HepG2 (cell line): ENCODE measurements at regions not wholly inside any gene's neighbourhood (a gene's known extent, or its start where the extent isn't known, plus 50 kb on each side); places are given as distances from the start of the nearest gene placed in this dataset.

Experiments
- ATAC-seq: fragments of 200-7000 bp; cut with Tn5 transposase; 3 replicates; pipeline ENCODE4 v1.9.1; 2020; ENCODE audit warnings: mild to moderate bottlenecking, moderate library complexity
- BruUV-seq: library from RNA; stranded (reverse); fragments of 400-500 nt; replicated peaks from 2 replicates; lab custom pipeline; 2021; lab: Mats Ljungman, UMichigan
- CTCF ChIA-PET: fragments of 300-600 bp; formaldehyde crosslinking; extraction: SDS; loops from one replicate; lab custom pipeline; 2021; ENCODE audit warnings: low total read pairs, inconsistent platforms, low intra/inter-chr PET ratio; lab: Yijun Ruan, JAX
- POLR2A ChIA-PET: fragments of 350-600 bp; sonication (Branson Sonifier 250); formaldehyde crosslinking; loops from one replicate; lab custom pipeline; 2020; ENCODE audit warnings: antibody characterized with exemption, inconsistent platforms; lab: Yijun Ruan, JAX
- DNase-seq: peaks from one replicate; pipeline ENCODE4 v3.0.0-alpha.2; 2015; ENCODE audit warnings: low spot score
- FAIRE-seq: peaks from 3 replicates; lab custom pipeline; 2011; peaks lifted over from hg19 to GRCh38; lab: Jason Lieb, UNC
- H2AFZ ChIP-seq: one replicate; pipeline ENCODE4 v1.6.1; 2011; ENCODE audit warnings: low read length, inconsistent platforms
- H3K27ac ChIP-seq: fragments of 300-600 bp; 3 replicates; pipeline ENCODE4 v1.8.0; 2011; ENCODE audit warnings: mixed run types, mild to moderate bottlenecking, mixed read lengths, low read length, inconsistent platforms; ENCODE audit not compliant: insufficient read depth; ENCODE audit errors: extremely low read length
- H3K27me3 ChIP-seq, 2 experiments: fragments of 200-600 bp in 1 of 2; 2 replicates in 1 of 2; 3 replicates in 1 of 2; pipeline versions ENCODE4 v1.6.0 to v1.8.0; 2011; ENCODE audit warnings: low read length in 2 of 2, mild to moderate bottlenecking in 2 of 2, moderate library complexity in 2 of 2, inconsistent platforms in 1 of 2; ENCODE audit not compliant: insufficient read depth in 2 of 2, control insufficient read depth in 1 of 2
- H3K36me3 ChIP-seq, 2 experiments: fragments of 200-600 bp in 1 of 2; replicated peaks in 1 of 2; 2 replicates in 1 of 2; 3 replicates in 1 of 2; pipeline versions ENCODE4 v1.5.1 to v1.8.0; 2011; ENCODE audit warnings: low read length in 2 of 2, inconsistent platforms in 1 of 2; ENCODE audit not compliant: insufficient read depth in 2 of 2, control insufficient read depth in 1 of 2
- H3K4me1 ChIP-seq: 2 replicates; pipeline ENCODE4 v1.5.1; 2012; ENCODE audit warnings: low read length, inconsistent platforms; ENCODE audit not compliant: insufficient read depth
- H3K4me2 ChIP-seq: 2 replicates; pipeline ENCODE4 v1.6.0; 2011; ENCODE audit warnings: low read depth, low read length, inconsistent platforms
- H3K4me3 ChIP-seq, 3 experiments: fragments of 200-600 bp in 1 of 3; sonication (generic), shearing (Covaris generic) in 1 of 3; replicated peaks in 1 of 3; 2 replicates each; pipeline ENCODE4 v1.5.1; 2011 to 2016; ENCODE audit warnings: low read length in 3 of 3, inconsistent platforms in 2 of 3, low read depth in 2 of 3, mild to moderate bottlenecking in 2 of 3, control low read depth in 1 of 3, mixed read lengths in 1 of 3; ENCODE audit not compliant: insufficient read depth in 1 of 3
- H3K79me2 ChIP-seq: one replicate; pipeline ENCODE4 v1.6.1; 2011; ENCODE audit warnings: low read length, inconsistent platforms; ENCODE audit not compliant: insufficient read depth
- H3K9ac ChIP-seq: 2 replicates; pipeline ENCODE4 v1.6.0; 2011; ENCODE audit warnings: mild to moderate bottlenecking, low read depth, low read length, inconsistent platforms; ENCODE audit not compliant: insufficient read depth
- H3K9me3 ChIP-seq: 2 replicates; pipeline ENCODE4 v1.5.1; 2012; ENCODE audit warnings: mild to moderate bottlenecking, low read length
- H4K20me1 ChIP-seq: 2 replicates; pipeline ENCODE4 v1.6.0; 2011; ENCODE audit warnings: inconsistent platforms, mild to moderate bottlenecking, low read length, moderate library complexity; ENCODE audit not compliant: insufficient read depth
- FOXM1 ChIP-seq: sonication (generic); formaldehyde crosslinking; IDR thresholded peaks from 2 replicates; pipeline ENCODE4 v1.5.0; 2020; ENCODE audit warnings: missing genetic modification reagents
- GATA4 ChIP-seq: sonication (generic); IDR thresholded peaks from 2 replicates; pipeline ENCODE4 v1.6.1; 2016; ENCODE audit warnings: antibody characterized with exemption, low read depth, borderline replicate concordance
- NR3C1 ChIP-seq: sonication (generic); formaldehyde crosslinking; IDR thresholded peaks from 2 replicates; pipeline ENCODE4 v1.4.0; 2020; ENCODE audit warnings: missing genetic modification reagents
- SALL1 ChIP-seq: sonication (generic); formaldehyde crosslinking; IDR thresholded peaks from 2 replicates; pipeline ENCODE4 v1.8.0; 2022; ENCODE audit warnings: mild to moderate bottlenecking, missing genetic modification reagents
- SOX5 ChIP-seq: IDR thresholded peaks from 2 replicates; pipeline ENCODE4 v1.6.1; 2016; ENCODE audit warnings: borderline replicate concordance
- SYNCRIP ChIP-seq: fragments of 200-400 bp; formaldehyde crosslinking; IDR thresholded peaks from 2 replicates; pipeline ENCODE4 v1.6.1; 2018; ENCODE audit warnings: mild to moderate bottlenecking, low read depth, low read length; ENCODE audit not compliant: insufficient read depth
- ZBTB1 ChIP-seq: sonication (generic); formaldehyde crosslinking; IDR thresholded peaks from 2 replicates; pipeline ENCODE4 v1.4.0; 2020; ENCODE audit warnings: missing genetic modification reagents, borderline replicate concordance
- ZKSCAN1 ChIP-seq: fragments of 150-350 bp; IDR thresholded peaks from 2 replicates; pipeline ENCODE4 v1.6.1; 2014; ENCODE audit warnings: low read length
- ZNF280D ChIP-seq: sonication (generic); formaldehyde crosslinking; IDR thresholded peaks from 2 replicates; pipeline ENCODE4 v1.5.1; 2020; ENCODE audit warnings: mild to moderate bottlenecking, missing genetic modification reagents
- ZNF292 ChIP-seq: sonication (generic); formaldehyde crosslinking; IDR thresholded peaks from 2 replicates; pipeline ENCODE4 v1.8.1; 2022; ENCODE audit warnings: mild to moderate bottlenecking, low read depth, missing genetic modification reagents, borderline replicate concordance
- ZNF572 ChIP-seq: sonication (generic); formaldehyde crosslinking; IDR thresholded peaks from 2 replicates; pipeline ENCODE4 v1.5.1; 2020; ENCODE audit warnings: mild to moderate bottlenecking, missing genetic modification reagents
- ZNF644 ChIP-seq: IDR thresholded peaks from 2 replicates; pipeline ENCODE4 v1.6.1; 2016; ENCODE audit warnings: low read depth
- ZNF678 ChIP-seq: sonication (generic); formaldehyde crosslinking; IDR thresholded peaks from 2 replicates; pipeline ENCODE4 v1.4.0; 2020; ENCODE audit warnings: mild to moderate bottlenecking, missing genetic modification reagents
- ZSCAN20 ChIP-seq: sonication (generic); formaldehyde crosslinking; IDR thresholded peaks from 2 replicates; pipeline ENCODE4 v1.4.0; 2020; ENCODE audit warnings: missing genetic modification reagents, mild to moderate bottlenecking, borderline replicate concordance
- WGBS: methylation state at CpG from one replicate; pipeline ENCODE4 v1.1.6; 2017; ENCODE audit warnings: low lambda C conversion rate; 5-methylcytosine and 5-hydroxymethylcytosine counted together
- in situ Hi-C: cut with HindIII; loops from 2 replicates; pipeline ENCODE4 v1.10.0; 2017; ENCODE audit warnings: low pct_unique_long_range_greater_than_20kb; ENCODE audit not compliant: extremely low pct_ligation_motif_present
- intact Hi-C: fragments of 100-400 bp; cut with micrococcal nuclease; formaldehyde crosslinking; loops from one replicate; pipeline ENCODE4 v1.10.0; 2022; ENCODE audit not compliant: unreplicated experiment

- Histone ChIP-seq H3K4me2 (no peak overlapping the region), H3K9me3 (no peaks in the 10 kb centered on the region), H2AFZ (no peak overlapping the region), H3K4me3 (no peak overlapping the region), H3K27me3 (peaks cover 0 to 32% of the 10 kb centered on the region in 2 experiments; a peak in 2 of 5 replicates), H3K4me1 (no peaks in the 10 kb centered on the region), H3K9ac (no peak overlapping the region), H3K79me2 (no peaks in the 10 kb centered on the region), H4K20me1 (no peaks in the 10 kb centered on the region), H3K27ac (no peak overlapping the region), H3K36me3 (no peaks in the 10 kb centered on the region)
- CTCF ChIA-PET = no interaction called here
- intact Hi-C loops = no loop called here
- in situ Hi-C loops = no loop called here
- WGBS = 23% methylated on average over 2 of the region's 2 CpGs
- DNase-seq (no peak), FAIRE-seq (no peak), ATAC-seq (no peak)
- no TSS peak for BruUV-seq
- POLR2A ChIA-PET = no interaction called here
- no peak for TF ChIP-seq ZNF280D (CRISPR knock-in tag)
- TF ChIP-seq ZBTB1 (CRISPR knock-in tag) = no peak
- no peak for TF ChIP-seq NR3C1 (CRISPR knock-in tag)
- no peak for TF ChIP-seq ZNF572 (CRISPR knock-in tag)
- no peak for TF ChIP-seq ZNF678 (CRISPR knock-in tag)
- TF ChIP-seq ZNF644 (CRISPR knock-in tag) = no peak
- TF ChIP-seq GATA4 = no peak
- no peak for TF ChIP-seq ZKSCAN1
- no peak for TF ChIP-seq SALL1 (CRISPR knock-in tag)
- no peak for TF ChIP-seq SOX5
- TF ChIP-seq SYNCRIP = no peak
- no peak for TF ChIP-seq ZSCAN20 (CRISPR knock-in tag)
- TF ChIP-seq FOXM1 = no peak
- no peak for TF ChIP-seq ZNF292 (CRISPR knock-in tag)
These were observed 320.6 kb downstream of the ZNF516 start for GRCh38 chr18:76174451-76174850.
